ENCODE measurements at regions not wholly inside any gene's neighbourhood (a gene's known extent, or its start where the extent isn't known, plus 50 kb on each side); places are given as distances from the start of the nearest gene placed in this dataset.

DNA sequence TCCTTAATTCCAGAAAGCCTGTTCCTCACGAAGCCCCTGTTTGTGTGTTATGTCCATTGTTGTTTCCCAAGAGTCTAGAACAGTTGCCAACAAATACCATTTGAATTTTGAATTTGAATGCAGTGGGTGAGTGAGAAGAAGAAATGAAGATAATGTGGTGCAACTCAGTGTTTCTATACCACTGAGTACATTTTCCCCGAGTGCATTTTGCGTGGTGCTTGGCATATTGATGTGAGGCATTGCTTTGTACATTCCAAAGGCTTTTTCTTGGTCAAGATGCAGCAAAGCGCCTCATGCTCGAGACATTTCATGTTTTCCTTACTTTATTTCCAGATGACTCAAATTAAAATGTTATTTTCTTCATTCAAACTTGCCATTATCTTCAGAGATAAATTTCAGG, 253.1 kb upstream of the RPS6KA3 start:
- DNase-seq (ENCODE audit: low read depth) = no peak

DNA sequence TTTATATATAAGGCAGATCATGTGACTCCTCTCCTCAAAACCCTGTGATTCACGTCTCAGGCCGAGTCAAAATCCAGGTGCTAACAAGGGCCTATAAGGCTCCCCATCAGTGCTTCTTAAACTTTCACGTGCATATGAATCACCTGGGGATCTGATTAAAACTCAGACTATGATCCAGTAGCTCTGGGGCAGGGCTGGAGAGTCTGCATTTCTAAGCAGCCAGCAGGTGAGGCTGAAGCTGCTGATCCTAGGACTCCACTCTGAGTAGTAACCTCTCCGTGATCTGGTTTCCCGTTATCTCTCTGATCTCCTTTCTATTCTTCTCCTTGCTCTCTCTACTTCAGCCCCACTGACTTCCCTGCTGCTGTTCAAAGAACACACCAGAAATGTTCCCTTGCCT, 252.4 kb upstream of the RPS6KA3 start:
- no peak for DNase-seq (ENCODE audit: low read depth)

- no peak for DNase-seq (ENCODE audit: low read depth)
Measured at GRCh38 chrX:20517565-20517964, 250.9 kb upstream of the RPS6KA3 start.

DNA sequence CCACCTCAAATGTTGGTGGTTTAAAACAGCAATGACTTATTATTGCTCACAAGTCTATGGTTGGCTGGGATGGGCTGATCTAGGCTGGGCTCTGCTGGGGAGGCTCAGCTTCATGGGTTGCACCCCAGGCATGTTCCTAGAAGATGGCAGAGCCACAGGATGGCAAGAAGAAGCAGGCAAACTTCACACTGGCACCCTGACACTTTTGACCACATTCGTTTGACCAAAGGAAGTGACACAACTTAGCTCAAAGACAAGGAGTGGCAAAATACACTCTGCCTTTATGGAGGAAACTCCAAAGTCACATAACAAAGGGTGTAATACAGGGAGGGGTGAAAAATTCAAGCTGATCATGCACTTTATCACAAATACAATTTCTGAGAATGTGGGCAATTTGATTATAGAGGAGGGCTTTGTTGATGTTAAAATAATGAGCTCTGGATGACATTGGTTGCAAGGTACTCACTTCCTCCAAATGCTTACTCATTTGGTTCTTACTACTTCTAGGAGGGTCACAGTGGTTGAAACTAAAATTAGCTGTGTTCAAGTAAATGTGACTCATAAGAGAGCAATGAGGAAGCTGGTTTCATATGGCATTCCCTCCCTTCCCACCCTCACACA, 249.2 kb upstream of the RPS6KA3 start:
- no peak for DNase-seq (ENCODE audit: low read depth)

DNA sequence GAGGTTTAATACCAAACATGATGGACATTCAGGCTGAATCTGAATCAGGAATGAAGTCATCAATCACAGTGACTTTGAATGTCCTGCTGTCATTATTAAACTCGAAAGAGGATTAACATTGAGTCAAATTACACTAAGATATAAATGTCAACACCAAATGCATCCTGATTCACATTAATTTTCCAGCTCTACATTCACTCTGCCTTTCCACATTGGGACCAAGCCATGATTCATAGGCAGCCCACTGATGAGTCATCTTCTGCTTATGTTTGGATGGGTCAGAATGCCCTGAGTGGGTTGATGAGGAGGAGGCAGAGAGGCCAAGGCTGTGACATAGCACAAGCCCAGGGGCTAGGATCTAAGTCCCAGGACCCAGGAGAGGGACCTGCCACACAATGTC, 247.6 kb upstream of the RPS6KA3 start:
- DNase-seq (ENCODE audit: low read depth) = no peak

DNA sequence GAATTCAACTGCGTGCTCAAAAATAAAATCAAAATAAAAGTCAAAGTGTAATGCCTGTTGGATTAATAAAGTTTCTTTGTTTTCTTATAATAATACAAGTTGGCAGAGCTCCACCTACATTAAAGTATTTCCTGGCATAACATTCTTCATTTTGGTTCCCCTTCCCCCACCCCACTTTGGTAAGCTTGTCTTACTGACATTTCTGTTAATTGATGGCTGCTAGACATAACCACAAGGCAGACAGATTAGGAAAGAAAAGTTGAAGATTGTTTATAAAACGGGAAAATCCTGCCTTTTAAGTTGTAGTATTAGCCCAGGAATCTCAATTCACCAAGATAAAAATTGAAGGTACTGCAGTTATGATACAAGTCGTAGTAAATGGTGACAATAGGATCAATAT, 246.5 kb upstream of the RPS6KA3 start:
- DNase-seq (ENCODE audit: low read depth) = no peak

DNA sequence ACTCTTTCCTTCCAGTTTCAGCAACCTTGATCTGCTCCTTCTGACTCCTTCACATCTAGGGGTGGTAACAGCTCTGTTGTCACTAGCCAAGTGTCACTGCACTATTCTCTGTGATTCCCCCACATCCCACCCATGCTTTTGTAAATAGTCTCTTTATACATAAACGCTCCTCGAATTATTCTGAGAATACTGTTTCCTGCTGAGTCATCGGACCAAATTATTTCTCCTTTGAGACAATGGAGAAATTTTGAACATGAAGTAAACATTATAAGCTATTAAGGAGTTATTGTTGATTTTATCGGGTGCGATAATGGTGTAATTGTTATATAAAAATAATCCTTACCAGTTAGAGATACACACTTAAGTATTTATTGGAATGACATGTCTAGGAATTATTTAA, 245.1 kb upstream of the RPS6KA3 start:
- no peak for DNase-seq (ENCODE audit: low read depth)

DNA sequence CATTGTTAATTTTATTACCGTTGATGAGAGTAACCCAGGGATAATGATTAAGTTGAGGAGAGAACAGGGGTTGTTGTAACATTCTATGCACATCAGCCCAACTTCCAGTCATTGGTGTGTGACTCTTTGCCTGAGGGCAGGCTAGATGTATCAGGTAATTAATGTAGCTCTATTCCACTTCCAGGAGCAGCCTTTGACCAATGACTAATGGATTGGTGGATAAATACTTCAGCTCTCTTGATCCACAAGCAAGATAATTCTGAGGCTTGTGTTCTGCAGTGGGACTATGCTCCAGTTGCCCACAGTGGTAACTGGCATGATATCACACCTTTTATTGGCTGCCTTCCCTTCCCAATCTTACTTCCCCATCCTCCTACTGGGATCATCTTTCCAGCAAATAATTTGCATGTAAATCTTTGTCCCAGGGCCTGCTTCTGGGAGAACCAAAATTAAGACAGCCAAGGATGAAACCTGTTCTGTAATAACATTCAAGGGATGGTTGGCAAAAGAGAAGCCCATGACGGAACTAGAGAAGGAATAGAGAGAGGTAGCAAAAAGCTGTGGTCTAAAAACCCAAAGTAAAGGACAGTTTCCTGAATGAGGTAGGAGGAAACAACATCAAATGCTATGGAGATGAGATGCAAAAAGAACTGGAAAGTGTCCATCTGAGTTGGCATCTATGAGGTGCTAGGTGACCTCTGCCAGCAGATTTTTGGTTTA, 241.4 kb upstream of the RPS6KA3 start:
- DNase-seq (ENCODE audit: low read depth) = no peak

DNA sequence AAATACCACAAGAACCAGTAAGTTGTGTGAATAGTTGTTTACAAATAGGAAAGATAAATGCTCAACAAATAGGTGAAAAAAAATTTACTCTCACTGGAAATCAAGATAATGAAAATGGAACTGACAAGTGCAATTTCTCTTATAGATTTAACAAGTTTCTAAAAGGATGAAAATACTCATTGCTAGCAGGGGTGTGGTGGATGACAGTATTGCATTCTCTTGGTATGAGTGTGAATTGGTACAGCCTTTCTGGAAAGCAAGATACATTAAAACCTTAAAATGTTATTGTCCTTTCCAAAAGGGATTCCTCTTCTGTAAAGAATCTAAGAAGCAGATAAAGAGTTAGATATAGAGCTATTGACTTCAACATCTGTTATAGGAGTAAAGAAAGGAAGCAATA, 240.0 kb upstream of the RPS6KA3 start:
- no peak for DNase-seq (ENCODE audit: low read depth)

DNA sequence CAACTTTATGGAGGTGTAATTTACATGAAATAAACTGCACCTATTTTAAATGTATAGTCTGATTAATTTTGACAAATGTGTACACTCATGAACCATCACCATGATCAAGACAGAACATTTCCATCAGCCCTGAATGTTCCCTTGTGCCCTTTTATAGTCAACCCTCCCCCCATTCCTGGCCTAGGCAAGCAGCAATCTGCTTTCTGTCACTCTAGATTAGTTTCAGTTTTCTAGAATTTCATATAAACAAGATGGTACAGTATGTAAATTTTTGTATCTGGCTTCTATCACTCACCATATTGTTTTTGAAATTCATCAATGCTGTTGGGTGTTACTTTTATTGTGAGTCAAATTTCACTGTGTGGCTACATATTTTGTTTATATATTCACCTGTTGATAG, 234.2 kb upstream of the RPS6KA3 start:
- DNase-seq (ENCODE audit: low read depth) = no peak

GRCh38 chrX:20500171-20500865, 233.6 kb upstream of the RPS6KA3 start:
- no peak for DNase-seq (ENCODE audit: low read depth)

DNA sequence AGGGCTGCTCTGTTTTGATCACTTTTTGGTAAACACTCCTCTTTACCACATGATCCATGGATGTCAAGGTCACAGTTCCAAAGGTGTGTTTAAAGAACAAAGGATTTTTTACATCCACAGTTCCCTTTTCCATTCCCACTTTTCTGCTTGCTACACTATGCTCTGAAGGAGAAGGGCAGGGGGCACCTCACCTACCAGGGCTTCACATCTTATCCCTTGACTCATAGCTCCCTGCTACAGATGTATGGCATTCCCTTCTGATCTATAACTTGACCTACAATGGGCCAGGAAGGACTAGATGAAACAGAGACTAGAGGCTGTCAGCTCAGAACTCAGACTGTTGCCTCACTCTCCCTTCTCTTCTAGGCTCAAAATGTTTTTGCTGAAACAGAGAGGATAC, 233.1 kb upstream of the RPS6KA3 start:
- no peak for DNase-seq (ENCODE audit: low read depth)

- DNase-seq (ENCODE audit: low read depth) = no peak
Measured at GRCh38 chrX:20498851-20499635, 232.3 kb upstream of the RPS6KA3 start.

- no peak for DNase-seq (ENCODE audit: low read depth)
Measured at GRCh38 chrX:20495575-20495974, 228.9 kb upstream of the RPS6KA3 start.

DNA sequence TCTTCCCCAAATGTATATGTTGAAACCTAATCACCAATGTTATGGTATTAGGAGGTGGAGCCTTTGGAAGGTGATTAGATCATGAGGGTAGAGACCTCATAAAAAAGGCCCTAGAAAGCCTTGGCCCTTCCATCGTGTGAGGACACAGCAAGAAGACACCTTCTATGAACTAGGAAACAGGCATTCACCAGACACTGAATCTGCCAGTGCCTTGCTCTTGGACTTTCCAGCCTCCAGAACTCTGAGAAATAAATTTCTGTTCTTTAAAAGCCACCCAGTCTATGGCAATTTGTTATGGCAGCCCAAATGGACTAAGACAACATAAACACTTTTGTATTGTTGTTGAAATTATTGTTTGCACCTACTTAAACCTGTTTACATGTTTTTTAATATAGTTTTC, 221.8 kb upstream of the RPS6KA3 start:
- DNase-seq (ENCODE audit: low read depth) = no peak

DNA sequence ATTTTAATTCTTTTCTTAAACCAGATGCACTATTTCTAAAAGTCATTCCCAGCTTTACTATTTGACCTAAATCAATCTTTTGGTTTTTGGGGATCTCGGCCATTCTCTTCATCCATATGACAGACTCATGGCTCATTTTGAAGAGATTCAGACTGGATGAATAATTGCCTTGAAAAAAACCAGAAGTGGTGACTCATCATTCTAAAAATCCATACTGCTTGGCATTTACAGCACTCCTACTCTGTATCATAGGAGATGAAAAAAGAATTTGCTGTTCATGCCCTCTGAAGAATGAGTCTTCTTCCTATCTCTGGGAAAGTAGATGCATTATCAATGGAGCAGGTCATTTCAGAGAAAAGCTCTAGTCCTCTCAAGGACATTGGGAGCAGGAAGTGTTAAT, 220.5 kb upstream of the RPS6KA3 start:
- DNase-seq (ENCODE audit: low read depth) = no peak

GRCh38 chrX:20481632-20482031, 214.9 kb upstream of the RPS6KA3 start:
- no peak for DNase-seq (ENCODE audit: low read depth)

DNA sequence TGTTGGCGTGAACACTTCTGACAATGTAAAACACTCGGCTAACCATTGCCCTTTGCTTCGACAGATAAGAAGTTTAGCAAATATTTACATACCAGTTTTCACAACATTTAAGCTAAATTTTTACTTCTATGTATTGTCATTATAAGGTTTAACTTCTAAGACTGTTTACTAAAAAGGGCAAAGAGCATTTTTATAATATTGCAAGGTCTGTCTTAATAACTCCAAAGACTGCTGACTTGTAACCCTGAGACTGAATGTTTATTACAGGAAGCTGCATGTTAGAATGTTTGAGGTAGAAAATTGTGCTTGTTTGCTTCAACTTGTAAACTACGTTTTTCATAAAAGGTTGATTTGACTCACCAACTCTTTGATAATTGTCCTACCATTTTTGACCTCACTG, 213.2 kb upstream of the RPS6KA3 start:
- DNase-seq (ENCODE audit: low read depth) = no peak

DNA sequence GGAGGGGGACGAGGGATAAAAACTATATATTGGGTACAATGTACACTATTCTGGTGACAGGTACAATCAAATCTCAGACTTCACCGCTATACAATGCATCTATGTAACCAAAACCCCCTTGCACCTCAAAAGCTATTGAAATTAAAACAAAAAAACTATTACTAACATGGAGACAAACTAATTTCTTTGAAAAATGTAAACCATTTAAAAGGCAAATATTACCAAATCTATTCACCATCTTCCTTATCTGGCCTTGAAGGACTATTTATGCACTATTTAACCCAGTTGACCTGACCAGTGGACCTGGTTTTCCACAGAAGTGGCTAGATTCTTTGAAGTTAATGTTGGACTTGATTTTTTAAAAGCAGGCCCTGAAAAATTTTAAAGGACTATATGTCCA, 212.3 kb upstream of the RPS6KA3 start:
- DNase-seq (ENCODE audit: low read depth) = no peak

DNA sequence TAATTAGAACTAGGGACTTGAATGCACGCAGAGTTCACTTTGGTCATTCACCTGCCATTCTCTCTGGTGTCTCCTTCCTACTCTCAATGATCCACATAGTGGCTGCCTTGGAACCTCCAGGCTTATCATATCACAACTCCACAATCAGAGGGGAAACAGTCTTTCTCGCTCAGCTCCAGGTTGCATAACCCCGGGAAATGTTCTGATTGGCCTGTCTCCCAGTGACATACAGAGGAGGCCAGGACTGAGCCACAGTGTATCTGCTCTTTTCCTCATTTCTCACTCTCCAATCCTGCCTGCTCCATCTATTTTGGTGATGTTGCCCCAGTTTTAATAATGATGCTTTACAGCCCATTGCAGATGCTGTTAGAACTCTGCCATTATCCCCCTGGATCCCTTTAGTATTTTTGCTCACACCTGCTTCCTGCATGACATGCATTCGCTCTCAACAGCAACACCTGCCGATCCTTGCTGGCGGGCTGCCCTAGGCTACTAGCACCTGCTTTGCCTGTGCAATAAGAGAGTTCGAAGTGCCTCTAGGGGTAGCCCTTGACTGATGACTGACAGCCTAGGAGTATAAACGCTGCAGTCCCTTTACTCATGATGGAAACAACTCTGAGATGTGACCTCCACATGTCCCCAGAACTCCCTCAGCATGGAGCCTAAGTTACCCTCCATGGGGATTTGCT, 211.3 kb upstream of the RPS6KA3 start:
- no peak for DNase-seq (ENCODE audit: low read depth)

- DNase-seq (ENCODE audit: low read depth) = no peak
Measured at GRCh38 chrX:20477219-20477618, 210.5 kb upstream of the RPS6KA3 start.

DNA sequence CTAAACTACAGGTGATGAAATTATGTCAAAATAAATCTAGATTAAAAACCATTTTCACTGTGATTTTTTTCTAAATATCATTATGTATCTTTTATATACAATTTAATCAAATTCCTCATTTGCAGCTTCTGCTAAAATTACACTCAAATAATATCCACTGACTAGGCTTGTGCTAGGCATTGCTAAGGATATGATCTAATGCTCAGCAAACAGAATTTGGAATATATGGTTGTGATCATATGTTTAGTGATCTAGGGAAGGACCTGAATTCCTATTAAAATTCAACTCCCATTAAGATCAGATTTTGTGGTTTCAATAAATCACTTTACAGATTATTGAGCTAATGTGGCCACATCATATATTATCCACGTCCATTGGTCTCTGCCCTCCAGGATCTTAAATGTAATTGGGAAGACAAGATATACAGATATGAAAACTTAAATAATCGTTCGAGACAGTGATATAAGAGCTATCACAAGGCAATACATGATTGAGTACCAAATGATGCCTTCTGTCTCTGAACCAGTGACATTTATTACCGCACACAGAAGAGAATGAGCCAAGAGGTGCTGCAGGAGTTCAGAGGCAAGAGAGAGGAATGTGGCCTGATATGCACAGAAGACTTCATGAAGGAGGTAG, 206.0 kb upstream of the RPS6KA3 start:
- no peak for DNase-seq (ENCODE audit: low read depth)

Measured in stimulated activated CD4-positive, alpha-beta T cell treated with anti-CD3 and anti-CD28 coated beads, Interleukin-2, amount 100 ng/mL, for 4 hours (primary cell).